WTC11 (cell line): ENCODE measurements at regions not wholly inside any gene's neighbourhood (a gene's known extent, or its start where the extent isn't known, plus 50 kb on each side); places are given as distances from the start of the nearest gene placed in this dataset.

Experiments
- ATAC-seq: fragments of 200-7000 bp; cut with Tn5 transposase; 2 replicates; pipeline ENCODE4 v1.10.0; 2021; ENCODE audit warnings: mild to moderate bottlenecking, moderate library complexity
- CTCF ChIA-PET: fragments of 300-600 bp; sonication (Branson Sonifier 250); formaldehyde crosslinking; loops from one replicate; lab custom pipeline; 2021; ENCODE audit warnings: antibody characterized with exemption; lab: Charles Lee
- POLR2A ChIA-PET: fragments of 350-600 bp; sonication (Branson Sonifier 250); formaldehyde crosslinking; loops from one replicate; lab custom pipeline; 2021; ENCODE audit warnings: antibody characterized with exemption; lab: Charles Lee
- DNase-seq: peaks from one replicate; pipeline ENCODE4 v3.0.0; 2021; ENCODE audit warnings: low spot score
- H3K27ac Mint-ChIP-seq: 2 replicates; pipeline ENCODE4 v1.8.0; 2021; ENCODE audit warnings: mixed read lengths
- H3K27me3 Mint-ChIP-seq: 2 replicates; pipeline ENCODE4 v1.8.0; 2021; ENCODE audit warnings: low read depth, mild to moderate bottlenecking, moderate library complexity, mixed read lengths
- H3K36me3 Mint-ChIP-seq: 2 replicates; pipeline ENCODE4 v1.8.0; 2021; ENCODE audit warnings: mixed read lengths
- H3K4me1 Mint-ChIP-seq: 2 replicates; pipeline ENCODE4 v1.8.0; 2022; ENCODE audit warnings: mixed read lengths
- H3K4me3 Mint-ChIP-seq: 2 replicates; pipeline ENCODE4 v1.8.0; 2021; ENCODE audit warnings: mild to moderate bottlenecking, moderate library complexity, mixed read lengths
- H3K9me3 Mint-ChIP-seq: 2 replicates; pipeline ENCODE4 v1.8.0; 2021; ENCODE audit warnings: mixed read lengths
- AFF4 ChIP-seq: sonication (generic); formaldehyde crosslinking; IDR thresholded peaks from 2 replicates; pipeline ENCODE4 v1.8.1; 2023; ENCODE audit warnings: mild to moderate bottlenecking, missing genetic modification reagents, borderline replicate concordance
- AR ChIP-seq: fragments of 250-450 bp; sonication (Bioruptor Pico); IDR thresholded peaks from 2 replicates; pipeline ENCODE4 v1.9.0; 2021; ENCODE audit warnings: mild to moderate bottlenecking
- ATF1 ChIP-seq: sonication (generic); formaldehyde crosslinking; IDR thresholded peaks from 2 replicates; pipeline ENCODE4 v1.8.1; 2023; ENCODE audit warnings: mild to moderate bottlenecking, moderate library complexity, missing genetic modification reagents
- CREB1 ChIP-seq: sonication (generic); formaldehyde crosslinking; IDR thresholded peaks from 2 replicates; pipeline ENCODE4 v1.8.0; 2023; ENCODE audit warnings: mild to moderate bottlenecking, missing genetic modification reagents
- CTCF ChIP-seq: fragments of 200-600 bp; IDR thresholded peaks from 2 replicates; pipeline ENCODE4 v1.8.0; 2022; ENCODE audit warnings: antibody characterized with exemption
- FOXP4 ChIP-seq: sonication (generic); formaldehyde crosslinking; IDR thresholded peaks from 2 replicates; pipeline ENCODE4 v1.8.0; 2022; ENCODE audit warnings: mild to moderate bottlenecking, missing genetic modification reagents
- HMGA2 ChIP-seq: fragments of 250-450 bp; sonication (Bioruptor Pico); IDR thresholded peaks from 2 replicates; pipeline ENCODE4 v1.4.0; 2021; ENCODE audit warnings: mild to moderate bottlenecking, moderate library complexity
- MYBL2 ChIP-seq: sonication (generic); formaldehyde crosslinking; IDR thresholded peaks from 2 replicates; pipeline ENCODE4 v1.8.1; 2023; ENCODE audit warnings: mild to moderate bottlenecking, moderate library complexity, missing genetic modification reagents
- NFE2L1 ChIP-seq: sonication (generic); formaldehyde crosslinking; IDR thresholded peaks from 2 replicates; pipeline ENCODE4 v1.8.1; 2023; ENCODE audit warnings: missing genetic modification reagents
- PREB ChIP-seq: sonication (generic); formaldehyde crosslinking; IDR thresholded peaks from 2 replicates; pipeline ENCODE4 v1.8.1; 2022; ENCODE audit warnings: mild to moderate bottlenecking, missing genetic modification reagents, moderate library complexity, borderline replicate concordance
- PRRX2 ChIP-seq: fragments of 250-450 bp; sonication (Bioruptor Pico); IDR thresholded peaks from 2 replicates; pipeline ENCODE4 v1.8.0; 2021; ENCODE audit warnings: mild to moderate bottlenecking
- ZNF219 ChIP-seq: sonication (generic); formaldehyde crosslinking; IDR thresholded peaks from 2 replicates; pipeline ENCODE4 v1.8.0; 2023; ENCODE audit warnings: missing genetic modification reagents, mild to moderate bottlenecking, borderline replicate concordance
- ZNF232 ChIP-seq: sonication (generic); formaldehyde crosslinking; IDR thresholded peaks from 2 replicates; pipeline ENCODE4 v1.8.0; 2022; ENCODE audit warnings: mild to moderate bottlenecking, missing genetic modification reagents
- ZNF263 ChIP-seq: sonication (generic); formaldehyde crosslinking; IDR thresholded peaks from 2 replicates; pipeline ENCODE4 v1.8.1; 2022; ENCODE audit warnings: low read depth, mild to moderate bottlenecking, moderate library complexity, missing genetic modification reagents
- ZNF281 ChIP-seq: sonication (generic); formaldehyde crosslinking; IDR thresholded peaks from 2 replicates; pipeline ENCODE4 v1.8.0; 2023; ENCODE audit warnings: mild to moderate bottlenecking, missing genetic modification reagents
- ZNF512 ChIP-seq: sonication (generic); formaldehyde crosslinking; IDR thresholded peaks from 2 replicates; pipeline ENCODE4 v1.8.1; 2022; ENCODE audit warnings: missing genetic modification reagents, borderline replicate concordance

GRCh38 chr6:86848986-86849385 is 88.3 kb upstream of the HTR1E start:
- CTCF ChIA-PET: no interaction called here
- no peak for DNase-seq

More at GRCh38 chr6:86848986-86849385, 88.3 kb upstream of the HTR1E start:
- Mint-ChIP-seq H3K27me3 (no peaks in the 10 kb centered on the region), H3K4me1 (no peaks in the 10 kb centered on the region), H3K27ac (no peak overlapping the region), H3K4me3 (no peak overlapping the region), H3K36me3 (no peaks in the 10 kb centered on the region), H3K9me3 (peaks cover 5% of the 10 kb centered on the region; the same call in 1 of the 2 replicates)
- POLR2A ChIA-PET: no interaction called here
- no peak for ATAC-seq
- no peak for TF ChIP-seq PREB
- TF ChIP-seq CREB1 (CRISPR knock-in tag): no peak
- no peak for TF ChIP-seq CTCF
- TF ChIP-seq PRRX2 (CRISPR knock-in tag): no peak
- no peak for TF ChIP-seq AFF4 (CRISPR knock-in tag)
- TF ChIP-seq ZNF232 (CRISPR knock-in tag): no peak
- no peak for TF ChIP-seq FOXP4 (CRISPR knock-in tag)
- TF ChIP-seq ZNF512 (CRISPR knock-in tag): no peak
- TF ChIP-seq ZNF263 (CRISPR knock-in tag): no peak
- TF ChIP-seq ATF1 (CRISPR knock-in tag): no peak
- TF ChIP-seq ZNF219: no peak
- TF ChIP-seq ZNF281 (CRISPR knock-in tag): no peak
- TF ChIP-seq HMGA2 (CRISPR knock-in tag): no peak
- no peak for TF ChIP-seq AR (CRISPR knock-in tag)
- no peak for TF ChIP-seq MYBL2
- no peak for TF ChIP-seq NFE2L1 (CRISPR knock-in tag)
